Astrocyte of the spinal cord (primary cell): ENCODE measurements at regions not wholly inside any gene's neighbourhood (a gene's known extent, or its start where the extent isn't known, plus 50 kb on each side); places are given as distances from the start of the nearest gene placed in this dataset.
A peak's percentile ranks its signal among the peaks of the same experiment; 100 is the strongest.

Experiments used
- DNase-seq: peaks from one replicate; pipeline ENCODE4 v3.0.0; 2011; ENCODE audit warnings: low read depth, low spot score
- H3K4me3 ChIP-seq: 2 replicates; pipeline ENCODE4 v1.5.1; 2011; ENCODE audit warnings: low read depth, mild to moderate bottlenecking, low read length, moderate library complexity
- CTCF ChIP-seq: IDR thresholded peaks from 2 replicates; pipeline ENCODE4 v1.5.1; 2012; ENCODE audit warnings: low read depth, mild to moderate bottlenecking, low read length, inconsistent platforms
- in situ Hi-C: cut with HindIII; loops from 2 replicates; pipeline ENCODE4 v1.10.0; 2017; ENCODE audit warnings: low sequenced_read_pairs

- DNase-seq: no peak
- in situ Hi-C loops: no loop called here
- TF ChIP-seq CTCF: no peak
- no peak overlapping the region for H3K4me3 ChIP-seq
Measured at GRCh38 chr7:26443751-26444150, 152.1 kb downstream of the SNX10 start.

- in situ Hi-C loops: no loop called here
- no peak for DNase-seq
- TF ChIP-seq CTCF: no peak
- no peak overlapping the region for H3K4me3 ChIP-seq
Measured at GRCh38 chr7:26444555-26444954, 152.9 kb downstream of the SNX10 start.

- no peak overlapping the region for H3K4me3 ChIP-seq
- TF ChIP-seq CTCF: no peak
- in situ Hi-C loops: no loop called here
- DNase-seq: no peak
Measured at GRCh38 chr7:26447116-26447515, 155.5 kb downstream of the SNX10 start.

- TF ChIP-seq CTCF: no peak
- peak; percentile 65 for DNase-seq
Measured at GRCh38 chr7:26449175-26450165, 157.8 kb downstream of the SNX10 start.

GRCh38 chr7:26451997-26452396 is 160.3 kb downstream of the SNX10 start:
- in situ Hi-C loops: no loop called here
- no peak for DNase-seq
- H3K4me3 ChIP-seq: no peak overlapping the region
- TF ChIP-seq CTCF: no peak

More at GRCh38 chr7:26449175-26450165, 157.8 kb downstream of the SNX10 start:
- H3K4me3 ChIP-seq: no peak overlapping the region
- in situ Hi-C loops: no loop called here

- no peak for TF ChIP-seq CTCF
- in situ Hi-C loops: no loop called here
- H3K4me3 ChIP-seq: no peak overlapping the region
- DNase-seq: peak; percentile 14
Measured at GRCh38 chr7:26454180-26454579, 162.5 kb downstream of the SNX10 start.
